Keratinocyte (primary cell): ENCODE measurements at regions not wholly inside any gene's neighbourhood (a gene's known extent, or its start where the extent isn't known, plus 50 kb on each side); places are given as distances from the start of the nearest gene placed in this dataset.

Experiments
- DNase-seq: peaks from one replicate; pipeline ENCODE4 v3.0.0-alpha.2; 2011; ENCODE audit warnings: low read depth, missing footprints, low spot score
- FAIRE-seq: peaks from 2 replicates; lab custom pipeline; 2011; peaks lifted over from hg19 to GRCh38; lab: Jason Lieb, UNC
- H2AFZ ChIP-seq: 2 replicates; pipeline ENCODE4 v1.6.0; 2012; ENCODE audit warnings: low read length, control low read depth, inconsistent platforms; ENCODE audit not compliant: control insufficient read depth
- H3K27ac ChIP-seq: 2 replicates; pipeline ENCODE4 v1.5.1; 2011; ENCODE audit warnings: low read length; ENCODE audit not compliant: control insufficient read depth, insufficient read depth
- H3K27me3 ChIP-seq: 3 replicates; pipeline ENCODE4 v1.6.0; 2011; ENCODE audit warnings: low read length; ENCODE audit not compliant: control insufficient read depth, insufficient read depth; ENCODE audit errors: extremely low read depth
- H3K36me3 ChIP-seq, 2 experiments: 2 replicates in 1 of 2; 3 replicates in 1 of 2; pipeline ENCODE4 v1.5.1; 2011; ENCODE audit warnings: low read length in 2 of 2, mild to moderate bottlenecking in 1 of 2; ENCODE audit not compliant: control insufficient read depth in 2 of 2, insufficient read depth in 2 of 2; ENCODE audit errors: extremely low read depth in 1 of 2
- H3K4me1 ChIP-seq: 3 replicates; pipeline ENCODE4 v1.5.1; 2011; ENCODE audit warnings: low read length; ENCODE audit not compliant: control insufficient read depth, insufficient read depth; ENCODE audit errors: extremely low read depth
- H3K4me2 ChIP-seq: 3 replicates; pipeline ENCODE4 v1.6.0; 2011; ENCODE audit warnings: low read depth, low read length; ENCODE audit not compliant: control insufficient read depth, insufficient read depth; ENCODE audit errors: extremely low read depth
- H3K4me3 ChIP-seq, 3 experiments: fragments of 200-600 bp in 1 of 3; sonication (generic) in 1 of 3; 2 replicates in 2 of 3; 3 replicates in 1 of 3; pipeline ENCODE4 v1.5.1; 2011 to 2016; ENCODE audit warnings: low read length in 3 of 3, mild to moderate bottlenecking in 3 of 3, control low read depth in 2 of 3, inconsistent platforms in 1 of 3, low read depth in 1 of 3, mixed read lengths in 1 of 3, mixed run types in 1 of 3, moderate library complexity in 1 of 3; ENCODE audit not compliant: control insufficient read depth in 2 of 3, insufficient read depth in 2 of 3; ENCODE audit errors: extremely low read depth in 1 of 3
- H3K79me2 ChIP-seq: 2 replicates; pipeline ENCODE4 v1.6.0; 2012; ENCODE audit warnings: low read length; ENCODE audit not compliant: control insufficient read depth, insufficient read depth
- H3K9ac ChIP-seq: 3 replicates; pipeline ENCODE4 v1.6.0; 2011; ENCODE audit warnings: low read length; ENCODE audit not compliant: control insufficient read depth, insufficient read depth; ENCODE audit errors: extremely low read depth
- H3K9me1 ChIP-seq: 3 replicates; pipeline ENCODE4 v1.6.0; 2011; ENCODE audit warnings: low read length; ENCODE audit not compliant: control insufficient read depth, insufficient read depth; ENCODE audit errors: extremely low read depth
- H3K9me3 ChIP-seq: 2 replicates; pipeline ENCODE4 v1.5.1; 2012; ENCODE audit warnings: low read depth, low read length; ENCODE audit not compliant: control insufficient read depth
- H4K20me1 ChIP-seq: 3 replicates; pipeline ENCODE4 v1.6.0; 2011; ENCODE audit warnings: low read length; ENCODE audit not compliant: control insufficient read depth, insufficient read depth; ENCODE audit errors: extremely low read depth
- CTCF ChIP-seq, 3 experiments: IDR thresholded peaks in 1 of 3; conservative IDR thresholded peaks in 1 of 3; optimal IDR thresholded peaks in 1 of 3; 2 replicates in 2 of 3; 3 replicates in 1 of 3; pipeline versions ENCODE3 to v1.5.1; 2011; ENCODE audit warnings: low read length in 3 of 3, mild to moderate bottlenecking in 3 of 3, moderate library complexity in 2 of 3, control low read depth in 1 of 3, inconsistent platforms in 1 of 3; ENCODE audit not compliant: insufficient read depth in 2 of 3; ENCODE audit errors: extremely low read depth in 1 of 3
- EZH2 ChIP-seq: IDR thresholded peaks from one replicate; pipeline ENCODE4 v1.6.1; 2012; ENCODE audit warnings: inconsistent platforms, mild to moderate bottlenecking, low read length, moderate library complexity
- dilution Hi-C: fragments of 300-500 bp; cut with MboI; formaldehyde crosslinking; loops from one replicate; pipeline ENCODE4 v1.7.0; 2020; ENCODE audit warnings: low sequenced_read_pairs; ENCODE audit not compliant: extremely low pct_ligation_motif_present

GRCh38 chr2:7813541-7814292 is 868.1 kb upstream of the ID2 start:
- dilution Hi-C loops, result no loop called here
- Histone ChIP-seq H3K4me2 (no peak overlapping the region), H3K9ac (no peak overlapping the region), H3K9me3 (no peaks in the 10 kb centered on the region), H3K27ac (no peak overlapping the region), H4K20me1 (no peaks in the 10 kb centered on the region), H3K27me3 (no peaks in the 10 kb centered on the region), H3K9me1 (no peaks in the 10 kb centered on the region), H3K4me1 (peaks cover 18% of the 10 kb centered on the region), H3K4me3 (no peak overlapping the region), H3K79me2 (no peaks in the 10 kb centered on the region), H3K36me3 (no peaks in the 10 kb centered on the region), H2AFZ (no peak overlapping the region)
- no peak for FAIRE-seq
- no peak for TF ChIP-seq EZH2
- no peak for TF ChIP-seq CTCF (optimal IDR thresholded peaks at IDR 0.05 in 1 of 3, IDR thresholded peaks at IDR 0.05 in 1 of 3, conservative IDR thresholded peaks at IDR 0.05 in 1 of 3; ENCODE audit: extremely low read depth in 1 of 3, insufficient read depth in 2 of 3, low read length in 3 of 3)
- no peak for DNase-seq

- Histone ChIP-seq H4K20me1 (no peaks in the 10 kb centered on the region), H3K36me3 (no peaks in the 10 kb centered on the region), H3K4me3 (no peak overlapping the region), H2AFZ (no peak overlapping the region), H3K9me1 (no peaks in the 10 kb centered on the region), H3K27me3 (no peaks in the 10 kb centered on the region), H3K4me2 (no peak overlapping the region), H3K27ac (no peak overlapping the region), H3K79me2 (no peaks in the 10 kb centered on the region), H3K4me1 (peaks cover 22% of the 10 kb centered on the region), H3K9me3 (no peaks in the 10 kb centered on the region), H3K9ac (no peak overlapping the region)
- DNase-seq (no peak), FAIRE-seq (no peak)
- TF ChIP-seq CTCF (optimal IDR thresholded peaks at IDR 0.05 in 1 of 3, IDR thresholded peaks at IDR 0.05 in 1 of 3, conservative IDR thresholded peaks at IDR 0.05 in 1 of 3; ENCODE audit: extremely low read depth in 1 of 3, insufficient read depth in 2 of 3, low read length in 3 of 3), result no peak
- no peak for TF ChIP-seq EZH2
- dilution Hi-C loops, result no loop called here
These were observed 866.1 kb upstream of the ID2 start for GRCh38 chr2:7815726-7816125.
